Fibroblast of villous mesenchyme (primary cell): ENCODE measurements at regions not wholly inside any gene's neighbourhood (a gene's known extent, or its start where the extent isn't known, plus 50 kb on each side); places are given as distances from the start of the nearest gene placed in this dataset.
A peak's percentile ranks its signal among the peaks of the same experiment; 100 is the strongest.
"Not testable (repeated sequence)": the region's sequence is repeated elsewhere in the genome, so short reads cannot be mapped to it uniquely, and the experiment has no call there.

Experiments used
- DNase-seq: peaks from one replicate; pipeline ENCODE4 v3.0.0-alpha.2; 2010; ENCODE audit warnings: low read depth
- H3K4me3 ChIP-seq: 2 replicates; pipeline ENCODE4 v1.5.1; 2011; ENCODE audit warnings: low read depth, mild to moderate bottlenecking, low read length
- TF ChIP-seq, protein P1 (sequence below): IDR thresholded peaks from 2 replicates; pipeline ENCODE4 v1.5.1; 2012; ENCODE audit warnings: low read depth, mild to moderate bottlenecking, low read length; ENCODE audit not compliant: insufficient read depth

DNA sequence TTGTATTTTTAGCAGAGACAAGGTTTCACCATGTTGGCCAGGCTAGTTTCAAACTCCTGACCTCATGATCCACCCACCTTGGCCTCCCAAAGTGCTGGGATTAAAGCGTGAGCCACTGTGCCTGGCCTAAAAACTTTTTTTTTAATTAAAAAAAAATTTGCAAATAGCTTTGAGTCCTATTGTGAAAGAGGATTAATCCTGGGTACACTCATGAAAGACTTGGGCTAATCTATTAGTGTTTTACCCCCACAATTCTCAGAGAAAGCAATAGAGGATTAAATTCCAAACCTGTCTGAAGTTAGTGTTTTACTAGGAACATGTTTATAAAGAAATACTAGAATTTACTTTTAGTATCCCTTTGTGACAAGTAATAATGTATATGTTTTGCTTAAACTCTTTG lies 76.9 kb upstream of the ITGB1 start:
- H3K4me3 ChIP-seq = no peak overlapping the region
- TF ChIP-seq, protein P1, sequence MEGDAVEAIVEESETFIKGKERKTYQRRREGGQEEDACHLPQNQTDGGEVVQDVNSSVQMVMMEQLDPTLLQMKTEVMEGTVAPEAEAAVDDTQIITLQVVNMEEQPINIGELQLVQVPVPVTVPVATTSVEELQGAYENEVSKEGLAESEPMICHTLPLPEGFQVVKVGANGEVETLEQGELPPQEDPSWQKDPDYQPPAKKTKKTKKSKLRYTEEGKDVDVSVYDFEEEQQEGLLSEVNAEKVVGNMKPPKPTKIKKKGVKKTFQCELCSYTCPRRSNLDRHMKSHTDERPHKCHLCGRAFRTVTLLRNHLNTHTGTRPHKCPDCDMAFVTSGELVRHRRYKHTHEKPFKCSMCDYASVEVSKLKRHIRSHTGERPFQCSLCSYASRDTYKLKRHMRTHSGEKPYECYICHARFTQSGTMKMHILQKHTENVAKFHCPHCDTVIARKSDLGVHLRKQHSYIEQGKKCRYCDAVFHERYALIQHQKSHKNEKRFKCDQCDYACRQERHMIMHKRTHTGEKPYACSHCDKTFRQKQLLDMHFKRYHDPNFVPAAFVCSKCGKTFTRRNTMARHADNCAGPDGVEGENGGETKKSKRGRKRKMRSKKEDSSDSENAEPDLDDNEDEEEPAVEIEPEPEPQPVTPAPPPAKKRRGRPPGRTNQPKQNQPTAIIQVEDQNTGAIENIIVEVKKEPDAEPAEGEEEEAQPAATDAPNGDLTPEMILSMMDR = no peak
- DNase-seq = no peak

DNA sequence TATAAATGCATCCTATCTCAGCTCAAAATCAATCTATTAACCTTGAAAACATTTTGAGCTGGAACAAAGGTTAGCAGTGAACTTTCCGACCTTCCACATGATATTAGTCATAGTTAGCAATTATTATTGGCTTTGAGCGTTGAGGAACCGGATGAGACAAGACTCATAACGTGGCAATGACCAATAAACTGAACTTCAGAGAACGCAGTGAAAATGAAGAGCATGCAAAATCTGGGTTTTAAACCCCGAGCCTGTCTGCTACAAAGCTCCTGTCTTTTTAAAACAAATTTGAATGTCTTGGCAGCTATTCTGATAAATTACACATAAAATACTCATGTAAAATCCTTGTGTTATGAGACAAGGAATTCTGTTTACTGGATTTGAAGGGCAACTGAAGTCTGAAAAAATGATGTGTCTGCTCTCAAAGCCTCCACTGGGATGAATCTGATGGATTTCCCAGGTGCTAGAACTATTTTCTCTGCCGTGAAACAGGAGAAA lies 74.7 kb upstream of the ITGB1 start:
- TF ChIP-seq, protein P1 = no peak
- H3K4me3 ChIP-seq = no peak overlapping the region
- peak; percentile 40 for DNase-seq

DNA sequence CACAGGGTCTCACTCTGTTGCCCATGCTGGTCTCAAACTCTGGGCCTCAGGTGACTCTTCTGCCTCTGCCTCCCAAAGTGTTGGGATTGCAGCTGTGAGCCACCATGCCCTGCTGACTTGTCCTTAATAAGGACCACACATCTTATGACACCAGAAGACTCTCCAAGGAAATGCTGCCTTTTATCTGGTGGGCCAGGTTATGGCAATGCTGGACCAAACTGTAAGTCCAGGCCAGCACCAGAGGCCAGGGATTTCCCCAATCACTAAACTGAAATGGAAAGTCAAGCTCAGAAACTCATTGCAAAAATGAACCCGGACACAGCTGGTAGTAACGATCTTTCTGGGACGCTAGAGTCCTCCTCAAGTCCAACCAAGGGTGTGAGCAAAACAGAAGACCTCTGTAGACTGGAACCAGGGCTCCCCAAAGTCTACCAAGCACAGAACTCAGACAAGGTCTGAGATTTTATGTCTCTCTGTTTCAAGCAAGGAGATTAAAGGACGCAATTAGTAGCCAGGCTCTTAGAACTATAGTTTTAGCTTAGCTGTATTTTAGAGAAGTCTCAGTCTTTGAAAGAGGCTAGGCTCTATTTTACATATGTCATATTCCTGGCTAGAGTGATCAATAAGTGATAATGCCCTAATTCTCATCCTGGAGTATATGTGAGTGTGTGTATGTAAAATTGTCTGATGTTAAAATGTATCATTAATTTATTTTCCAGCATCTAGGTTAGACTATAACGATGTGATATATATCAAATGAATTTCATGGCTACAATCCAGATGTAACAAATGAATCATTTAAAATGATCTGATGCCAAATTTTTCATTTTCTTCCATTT lies 74.0 kb upstream of the ITGB1 start:
- H3K4me3 ChIP-seq = no peak overlapping the region
- TF ChIP-seq, protein P1 = no peak
- no peak for DNase-seq

- TF ChIP-seq, protein P1 = no peak
- no peak for DNase-seq
- H3K4me3 ChIP-seq = no peak overlapping the region
Observed at GRCh38 chr10:33031171-33031570, 73.1 kb upstream of the ITGB1 start.

DNA sequence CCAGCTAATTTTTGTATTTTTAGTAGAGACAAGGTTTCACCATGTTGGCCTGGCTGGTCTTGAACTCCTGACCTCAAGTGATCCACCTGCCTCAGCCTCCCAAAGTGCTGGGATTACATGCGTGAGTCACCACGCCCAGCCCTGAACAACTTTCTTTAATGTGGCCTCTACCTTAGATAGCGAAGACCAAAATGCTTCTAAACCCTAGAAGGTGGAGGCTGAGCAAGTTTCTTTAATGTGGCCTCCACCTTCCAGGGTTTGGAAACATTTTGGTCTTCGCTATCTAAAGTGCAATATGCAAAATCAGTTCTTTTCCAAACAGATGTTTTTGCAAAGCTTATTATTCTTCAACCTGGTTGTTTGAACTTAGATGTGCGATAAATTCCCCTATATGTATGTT lies 70.5 kb upstream of the ITGB1 start:
- H3K4me3 ChIP-seq, DNase-seq: not testable (repeated sequence)

GRCh38 chr10:33027088-33027487 lies 69.1 kb upstream of the ITGB1 start:
- DNase-seq = no peak
- TF ChIP-seq, protein P1 = no peak
- H3K4me3 ChIP-seq = no peak overlapping the region

DNA sequence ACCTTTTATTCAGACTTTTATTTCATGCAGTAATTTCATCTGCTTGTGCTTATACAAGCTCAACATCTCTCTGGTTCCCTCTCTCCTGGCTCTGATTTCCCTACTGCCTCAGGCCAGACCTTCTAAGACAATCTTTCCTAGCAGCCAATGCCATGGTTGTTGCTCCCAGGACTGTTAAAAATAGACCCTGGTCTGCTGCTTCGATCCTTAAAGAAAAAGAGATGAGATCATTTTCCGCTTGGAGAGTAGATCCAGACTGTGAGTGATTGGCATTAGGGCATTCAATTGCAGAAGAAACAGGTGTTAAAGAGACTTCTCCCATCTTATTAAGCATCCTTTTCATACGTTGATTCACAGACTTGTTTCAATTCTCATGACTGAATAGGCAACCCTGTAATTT lies 68.4 kb upstream of the ITGB1 start:
- H3K4me3 ChIP-seq = no peak overlapping the region
- TF ChIP-seq, protein P1 = no peak
- DNase-seq = no peak
